ENCODE measurements at regions not wholly inside any gene's neighbourhood (a gene's known extent, or its start where the extent isn't known, plus 50 kb on each side); places are given as distances from the start of the nearest gene placed in this dataset.
"Not testable (repeated sequence)": the region's sequence is repeated elsewhere in the genome, so short reads cannot be mapped to it uniquely, and the experiment has no call there.

DNA sequence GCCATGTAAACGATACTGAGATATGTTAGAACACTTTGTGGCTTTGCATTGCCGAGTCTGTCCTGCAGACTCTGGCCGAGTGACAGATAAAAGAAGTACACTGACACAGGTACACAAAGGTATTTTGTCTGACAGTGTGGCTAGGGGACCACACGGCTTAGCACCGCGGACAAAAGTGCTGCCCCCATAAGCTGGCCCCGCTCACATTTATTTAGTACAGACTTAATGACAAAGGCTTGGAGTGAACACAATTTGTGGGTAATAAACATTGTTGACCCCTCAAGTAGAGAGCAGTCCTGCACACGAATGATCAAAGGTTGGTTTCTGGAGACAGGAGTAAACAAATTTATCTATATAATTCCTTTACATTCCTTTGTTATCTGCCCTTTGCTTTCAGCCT, 976.8 kb downstream of the TRAM1L1 start:
- no peak overlapping the region for H3K27ac ChIP-seq
- no peak for TF ChIP-seq ZFX (IDR thresholded peaks at IDR 0.05; ENCODE audit: borderline replicate concordance)
- TF ChIP-seq, protein P1, sequence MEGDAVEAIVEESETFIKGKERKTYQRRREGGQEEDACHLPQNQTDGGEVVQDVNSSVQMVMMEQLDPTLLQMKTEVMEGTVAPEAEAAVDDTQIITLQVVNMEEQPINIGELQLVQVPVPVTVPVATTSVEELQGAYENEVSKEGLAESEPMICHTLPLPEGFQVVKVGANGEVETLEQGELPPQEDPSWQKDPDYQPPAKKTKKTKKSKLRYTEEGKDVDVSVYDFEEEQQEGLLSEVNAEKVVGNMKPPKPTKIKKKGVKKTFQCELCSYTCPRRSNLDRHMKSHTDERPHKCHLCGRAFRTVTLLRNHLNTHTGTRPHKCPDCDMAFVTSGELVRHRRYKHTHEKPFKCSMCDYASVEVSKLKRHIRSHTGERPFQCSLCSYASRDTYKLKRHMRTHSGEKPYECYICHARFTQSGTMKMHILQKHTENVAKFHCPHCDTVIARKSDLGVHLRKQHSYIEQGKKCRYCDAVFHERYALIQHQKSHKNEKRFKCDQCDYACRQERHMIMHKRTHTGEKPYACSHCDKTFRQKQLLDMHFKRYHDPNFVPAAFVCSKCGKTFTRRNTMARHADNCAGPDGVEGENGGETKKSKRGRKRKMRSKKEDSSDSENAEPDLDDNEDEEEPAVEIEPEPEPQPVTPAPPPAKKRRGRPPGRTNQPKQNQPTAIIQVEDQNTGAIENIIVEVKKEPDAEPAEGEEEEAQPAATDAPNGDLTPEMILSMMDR (IDR thresholded peaks at IDR 0.05) = no peak

DNA sequence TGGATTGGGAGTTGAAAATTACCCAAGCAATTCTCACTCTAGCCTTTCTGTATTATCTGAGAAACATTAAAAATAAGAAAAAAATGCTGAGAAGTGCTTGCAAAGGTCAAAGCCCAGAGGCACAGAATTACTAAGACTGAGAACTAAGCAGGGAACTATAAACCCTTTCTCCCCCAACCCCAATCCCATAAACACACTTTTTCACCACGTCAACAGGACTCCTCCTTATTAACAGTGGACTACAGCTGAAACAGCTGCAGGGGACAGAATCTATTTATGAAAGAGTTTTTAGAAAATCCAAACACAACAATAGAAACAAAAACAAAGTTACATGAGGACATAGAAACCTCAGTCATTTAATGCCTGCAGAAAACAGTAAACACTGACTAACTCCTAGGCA, 984.1 kb downstream of the TRAM1L1 start:
- no peak overlapping the region for H3K27ac ChIP-seq
- TF ChIP-seq, protein P1 (IDR thresholded peaks at IDR 0.05) = no peak
- no peak for TF ChIP-seq ZFX (IDR thresholded peaks at IDR 0.05; ENCODE audit: borderline replicate concordance)

GRCh38 chr4:116099596-116099995, 985.8 kb downstream of the TRAM1L1 start:
- TF ChIP-seq, protein P1 (IDR thresholded peaks at IDR 0.05) = no peak
- TF ChIP-seq ZFX (IDR thresholded peaks at IDR 0.05; ENCODE audit: borderline replicate concordance) = no peak
- no peak overlapping the region for H3K27ac ChIP-seq

GRCh38 chr4:116097353-116097752, 983.9 kb upstream of the NDST4 start:
- H3K27ac ChIP-seq = not testable (repeated sequence)

DNA sequence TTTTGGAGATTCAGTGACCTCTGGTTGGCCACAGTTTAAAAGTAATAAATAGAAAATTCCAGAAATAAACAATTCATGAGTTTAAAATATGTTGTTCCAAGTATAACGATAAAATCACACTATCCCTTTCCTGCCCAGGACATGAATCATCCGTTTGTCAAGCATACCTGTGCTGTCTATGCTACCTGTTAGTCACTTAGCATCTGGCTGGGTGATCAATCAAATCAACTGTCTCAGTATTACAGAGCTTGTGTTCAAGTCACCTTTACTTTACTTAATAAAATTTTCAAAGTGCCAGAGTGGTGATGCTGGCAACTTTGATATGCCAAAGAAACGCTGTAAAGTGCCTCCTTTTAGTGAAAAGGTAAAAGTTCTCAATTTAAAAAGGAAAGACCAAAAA, 979.5 kb upstream of the NDST4 start:
- no peak overlapping the region for H3K27ac ChIP-seq
- TF ChIP-seq, protein P1 (IDR thresholded peaks at IDR 0.05) = no peak
- TF ChIP-seq ZFX (IDR thresholded peaks at IDR 0.05; ENCODE audit: borderline replicate concordance) = no peak

DNA sequence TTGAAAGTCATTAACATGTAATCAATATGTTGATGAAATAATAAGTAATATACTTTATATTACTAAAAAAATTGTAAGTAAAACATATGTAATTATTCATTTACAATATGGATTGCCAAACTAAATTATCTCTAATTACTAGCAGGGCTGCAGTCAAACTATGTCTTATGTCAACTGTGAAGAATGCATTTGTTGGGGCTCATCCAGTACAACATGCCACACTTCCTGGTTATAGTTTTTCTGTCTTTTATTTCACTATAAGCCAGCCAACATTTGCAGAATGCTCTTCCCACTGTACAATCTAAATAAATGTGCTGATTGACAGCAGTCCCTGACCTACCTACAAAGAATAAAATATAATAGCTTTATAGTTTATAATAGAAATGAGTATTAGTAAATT, 975.4 kb upstream of the NDST4 start:
- no peak for TF ChIP-seq ZFX (IDR thresholded peaks at IDR 0.05; ENCODE audit: borderline replicate concordance)
- TF ChIP-seq, protein P1 (IDR thresholded peaks at IDR 0.05) = no peak
- no peak overlapping the region for H3K27ac ChIP-seq

GRCh38 chr4:116082808-116083366, 969.5 kb upstream of the NDST4 start:
- H3K27ac ChIP-seq = no peak overlapping the region
- TF ChIP-seq, protein P1 (IDR thresholded peaks at IDR 0.05) = no peak
- no peak for TF ChIP-seq ZFX (IDR thresholded peaks at IDR 0.05; ENCODE audit: borderline replicate concordance)

DNA sequence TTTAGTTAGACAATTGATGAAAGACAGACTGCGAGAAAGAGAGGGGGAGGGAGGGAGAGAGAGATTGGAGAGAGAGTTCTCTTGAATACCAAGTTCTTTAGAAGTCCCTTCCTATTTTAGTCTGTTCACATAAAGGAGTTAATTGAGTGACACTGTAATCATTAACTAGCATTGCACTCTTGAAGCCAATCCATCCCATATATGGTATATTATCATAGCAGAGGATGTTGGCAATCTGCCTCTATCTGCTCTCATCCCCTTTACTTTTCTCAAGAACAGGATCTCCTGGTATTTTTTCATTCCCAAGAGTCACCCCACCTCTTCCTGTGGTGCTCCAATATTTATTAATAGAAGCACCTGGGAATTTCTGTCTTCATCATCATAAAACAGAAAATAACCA, 959.6 kb upstream of the NDST4 start:
- TF ChIP-seq, protein P1 (IDR thresholded peaks at IDR 0.05) = no peak
- TF ChIP-seq ZFX (IDR thresholded peaks at IDR 0.05; ENCODE audit: borderline replicate concordance) = no peak
- H3K27ac ChIP-seq = peak overlapping the region; percentile 64

All from 22Rv1 (cell line).